ENCODE measurements at regions not wholly inside any gene's neighbourhood (a gene's known extent, or its start where the extent isn't known, plus 50 kb on each side); places are given as distances from the start of the nearest gene placed in this dataset.

DNA sequence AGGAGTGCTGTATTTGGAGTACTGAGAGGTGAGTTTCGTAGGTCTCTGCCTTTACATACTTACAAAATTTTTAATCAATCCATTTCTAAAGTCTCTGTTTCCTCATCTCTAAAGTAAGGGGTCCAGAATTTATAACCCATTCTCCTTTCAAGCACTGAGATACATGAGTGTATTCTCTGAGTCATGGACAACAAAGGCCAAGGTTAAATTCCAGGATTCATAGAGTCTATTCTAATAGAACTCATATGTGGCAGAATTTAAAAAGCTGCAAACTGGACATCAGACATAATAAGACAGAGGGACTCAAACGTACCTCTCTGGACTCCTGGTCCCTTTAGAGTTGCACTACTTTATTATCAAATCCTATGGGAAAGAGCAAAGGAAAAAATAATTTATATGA is 112.5 kb upstream of the SLIT3 start:
- Histone ChIP-seq H3K9ac (replicated peaks; ENCODE audit: extremely low read depth, insufficient read depth, low read length) (no peak overlapping the region), H3K36me3 (ENCODE audit: control insufficient read depth in 2 of 2, extremely low read depth in 1 of 2, insufficient read depth in 2 of 2, low read length in 2 of 2) (no peaks in the 10 kb centered on the region), H3K4me3 (replicated peaks in 1 of 3; ENCODE audit: insufficient read depth in 1 of 3, low read depth in 1 of 3, low read length in 3 of 3) (no peak overlapping the region), H2AFZ (ENCODE audit: low read depth, low read length) (no peak overlapping the region), H3K9me3 (replicated peaks; ENCODE audit: control insufficient read depth, insufficient read depth, low read length) (no peaks in the 10 kb centered on the region), H3K27ac (ENCODE audit: insufficient read depth, low read depth, low read length) (no peak overlapping the region), H3K4me2 (ENCODE audit: insufficient read depth, low read length) (no peak overlapping the region), H3K9me1 (replicated peaks; ENCODE audit: control insufficient read depth, extremely low read depth, insufficient read depth, low read length) (no peaks in the 10 kb centered on the region), H3K79me2 (ENCODE audit: control insufficient read depth, insufficient read depth, low read length) (no peaks in the 10 kb centered on the region), H3K4me1 (ENCODE audit: control insufficient read depth, extremely low read depth, insufficient read depth, low read length) (no peaks in the 10 kb centered on the region), H3K27me3 (ENCODE audit: control insufficient read depth in 2 of 2, insufficient read depth in 2 of 2, low read length in 2 of 2) (no peaks in the 10 kb centered on the region), H4K20me1 (replicated peaks; ENCODE audit: control insufficient read depth, extremely low read depth, insufficient read depth, low read length) (no peaks in the 10 kb centered on the region)
- FAIRE-seq (no peak), DNase-seq (ENCODE audit: low read depth, low spot score) (no peak)
- BruUV-seq (replicated peaks), result no TSS peak
- no peak for TF ChIP-seq EZH2 (IDR thresholded peaks at IDR 0.05; ENCODE audit: borderline replicate concordance, low read depth, low read length, severe bottlenecking)
- no peak for TF ChIP-seq POLR2A (IDR thresholded peaks at IDR 0.05; ENCODE audit: low read depth, low read length)
- TF ChIP-seq CTCF (IDR thresholded peaks at IDR 0.05; ENCODE audit: extremely low read depth in 1 of 2, insufficient read depth in 1 of 2, low read depth in 1 of 2, low read length in 2 of 2), result no peak
- no peak for TF ChIP-seq MYC (IDR thresholded peaks at IDR 0.05; ENCODE audit: low read depth, low read length)
- no peak for TF ChIP-seq GATA2 (IDR thresholded peaks at IDR 0.05; ENCODE audit: insufficient read depth, insufficient read length, low read depth, low read length)
- TF ChIP-seq, protein P1, sequence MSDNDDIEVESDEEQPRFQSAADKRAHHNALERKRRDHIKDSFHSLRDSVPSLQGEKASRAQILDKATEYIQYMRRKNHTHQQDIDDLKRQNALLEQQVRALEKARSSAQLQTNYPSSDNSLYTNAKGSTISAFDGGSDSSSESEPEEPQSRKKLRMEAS (IDR thresholded peaks at IDR 0.05; ENCODE audit: insufficient read depth, insufficient read length), result no peak
- no peak for TF ChIP-seq JUN (IDR thresholded peaks at IDR 0.05; ENCODE audit: borderline replicate concordance, insufficient read depth, insufficient read length, low read depth)
- no peak for TF ChIP-seq POLR2AphosphoS5 (IDR thresholded peaks at IDR 0.05; ENCODE audit: insufficient read depth, low read depth, low read length)
- TF ChIP-seq FOS (IDR thresholded peaks at IDR 0.05; ENCODE audit: borderline replicate concordance, insufficient read depth, low read length), result no peak
- CTCF ChIA-PET, result no interaction called here
- intact Hi-C loops (cut with micrococcal nuclease), result no loop called here
- dilution Hi-C loops (cut with MboI; ENCODE audit: extremely low pct_ligation_motif_present, low sequenced_read_pairs), result no loop called here
- POLR2A ChIA-PET, result no interaction called here

All from endothelial cell of umbilical vein (primary cell).